DND-41 (cell line): ENCODE measurements at regions not wholly inside any gene's neighbourhood (a gene's known extent, or its start where the extent isn't known, plus 50 kb on each side); places are given as distances from the start of the nearest gene placed in this dataset.

ENCODE experiments used
- CTCF ChIP-seq: IDR thresholded peaks from 2 replicates; pipeline ENCODE4 v1.5.1; 2012; ENCODE audit warnings: borderline replicate concordance, low read length, moderate library complexity, mild to moderate bottlenecking; ENCODE audit not compliant: poor library complexity, severe bottlenecking; ENCODE audit errors: extremely low read depth
- EZH2 ChIP-seq: IDR thresholded peaks from 3 replicates; pipeline ENCODE4 v1.6.1; 2012; ENCODE audit warnings: borderline replicate concordance, low read depth, mild to moderate bottlenecking, moderate library complexity, low read length, inconsistent platforms; ENCODE audit not compliant: severe bottlenecking

GRCh38 chr9:24132244-24132643 lies 306.2 kb upstream of the ELAVL2 start:
- no peak for TF ChIP-seq CTCF
- TF ChIP-seq EZH2, result no peak
